HEK293 (cell line): ENCODE measurements at regions not wholly inside any gene's neighbourhood (a gene's known extent, or its start where the extent isn't known, plus 50 kb on each side); places are given as distances from the start of the nearest gene placed in this dataset.

ENCODE experiments used
- MZF1 ChIP-seq: fragments of 450-650 bp; formaldehyde crosslinking; IDR thresholded peaks from 2 replicates; pipeline ENCODE4 v1.5.1; 2017; ENCODE audit warnings: missing biosample characterization, missing genetic modification characterization, borderline replicate concordance
- ZNF10 ChIP-seq: fragments of 450-650 bp; formaldehyde crosslinking; IDR thresholded peaks from 2 replicates; pipeline ENCODE4 v1.5.1; 2017; ENCODE audit warnings: missing biosample characterization, missing genetic modification characterization

- TF ChIP-seq MZF1 (tag by site-specific recombination) (no peak), ZNF10 (tag by site-specific recombination) (no peak)
These were observed 119.2 kb upstream of the STT3B start for GRCh38 chr3:31413515-31413914.
